Karpas-422 (cell line): ENCODE measurements at regions not wholly inside any gene's neighbourhood (a gene's known extent, or its start where the extent isn't known, plus 50 kb on each side); places are given as distances from the start of the nearest gene placed in this dataset.

ENCODE experiments used
- DNase-seq: peaks from one replicate; pipeline ENCODE4 v3.0.0-alpha.2; 2015
- H2AFZ ChIP-seq: fragments of 200-600 bp; sonication (generic); 2 replicates; pipeline ENCODE4 v1.6.1; 2014; ENCODE audit warnings: antibody characterized with exemption, low read length, mixed read lengths
- H3K27ac ChIP-seq: fragments of 200-600 bp; sonication (generic); 2 replicates; pipeline ENCODE4 v1.5.1; 2014; ENCODE audit warnings: mild to moderate bottlenecking, low read length, moderate library complexity
- H3K27me3 ChIP-seq: fragments of 200-600 bp; sonication (generic); 2 replicates; pipeline ENCODE4 v1.6.1; 2014; ENCODE audit warnings: low read length, mixed read lengths
- H3K36me3 ChIP-seq: fragments of 200-600 bp; sonication (generic); 2 replicates; pipeline ENCODE4 v1.6.1; 2014; ENCODE audit warnings: low read length, mixed read lengths; ENCODE audit not compliant: insufficient read depth
- H3K4me1 ChIP-seq: fragments of 200-600 bp; sonication (generic); 2 replicates; pipeline ENCODE4 v1.6.1; 2014; ENCODE audit warnings: mild to moderate bottlenecking, low read length, mixed read lengths
- H3K4me2 ChIP-seq: fragments of 200-600 bp; sonication (generic); 2 replicates; pipeline ENCODE4 v1.6.1; 2014; ENCODE audit warnings: low read length, low read depth, mild to moderate bottlenecking; ENCODE audit not compliant: poor library complexity, severe bottlenecking
- H3K4me3 ChIP-seq: fragments of 200-600 bp; sonication (generic); 2 replicates; pipeline ENCODE4 v1.5.1; 2014; ENCODE audit warnings: mild to moderate bottlenecking, antibody characterized with exemption, low read length, mixed read lengths
- H3K79me2 ChIP-seq: fragments of 200-600 bp; sonication (generic); 2 replicates; pipeline ENCODE4 v1.6.1; 2014; ENCODE audit warnings: mild to moderate bottlenecking, low read length, mixed read lengths
- H3K9ac ChIP-seq: fragments of 200-600 bp; sonication (generic); 2 replicates; pipeline ENCODE4 v1.6.0; 2014; ENCODE audit warnings: low read length
- H3K9me2 ChIP-seq: fragments of 200-600 bp; sonication (generic), shearing (Covaris generic); replicated peaks from 2 replicates; pipeline ENCODE4 v1.6.0; 2014; ENCODE audit warnings: mild to moderate bottlenecking, low read length, moderate library complexity; ENCODE audit not compliant: insufficient read depth
- H3K9me3 ChIP-seq: fragments of 300-700, 200-600 bp; sonication (generic); 2 replicates; pipeline ENCODE4 v1.6.1; 2014; ENCODE audit warnings: low read length, mixed read lengths
- H4K20me1 ChIP-seq: fragments of 200-600 bp; sonication (generic); 2 replicates; pipeline ENCODE4 v1.6.1; 2014; ENCODE audit warnings: mild to moderate bottlenecking, antibody characterized with exemption, low read length, low read depth; ENCODE audit not compliant: insufficient read depth

- Histone ChIP-seq H3K9ac (no peak overlapping the region), H3K36me3 (no peaks in the 10 kb centered on the region), H3K79me2 (no peaks in the 10 kb centered on the region), H3K4me3 (no peak overlapping the region), H3K9me3 (no peaks in the 10 kb centered on the region), H3K9me2 (no peaks in the 10 kb centered on the region), H3K4me1 (no peaks in the 10 kb centered on the region), H3K27ac (no peak overlapping the region), H2AFZ (no peak overlapping the region), H4K20me1 (no peaks in the 10 kb centered on the region), H3K4me2 (no peak overlapping the region), H3K27me3 (no peaks in the 10 kb centered on the region)
- no peak for DNase-seq
Measured at GRCh38 chr2:175233135-175233719, 51.7 kb upstream of the ATP5MC3 start.
